H1 (cell line): ENCODE measurements at regions not wholly inside any gene's neighbourhood (a gene's known extent, or its start where the extent isn't known, plus 50 kb on each side); places are given as distances from the start of the nearest gene placed in this dataset.
A peak's percentile ranks its signal among the peaks of the same experiment; 100 is the strongest.

ENCODE experiments used
- CTCF ChIA-PET: fragments of 300-600 bp; sonication (Branson Sonifier 250); formaldehyde crosslinking; loops from one replicate; lab custom pipeline; 2021; ENCODE audit not compliant: partially characterized antibody; lab: Charles Lee
- POLR2A ChIA-PET: fragments of 300-600 bp; sonication (Branson Sonifier 250); formaldehyde crosslinking; loops from one replicate; lab custom pipeline; 2021; ENCODE audit warnings: inconsistent platforms; ENCODE audit not compliant: partially characterized antibody; lab: Charles Lee
- DNase-seq, 2 experiments: peaks; one replicate each; pipeline versions ENCODE4 v3.0.0 to v3.0.0-alpha.2; 2010 to 2022; ENCODE audit warnings: low spot score in 2 of 2, low read depth in 1 of 2, mixed read lengths in 1 of 2
- FAIRE-seq: peaks from 2 replicates; lab custom pipeline; 2011; peaks lifted over from hg19 to GRCh38; lab: Jason Lieb, UNC
- H2AFZ ChIP-seq: 2 replicates; pipeline ENCODE4 v1.8.1; 2012; ENCODE audit warnings: low read length, inconsistent platforms
- H2AK5ac ChIP-seq: 2 replicates; pipeline ENCODE4 v1.6.1; 2013; ENCODE audit warnings: low read depth, low read length
- H2BK120ac ChIP-seq: replicated peaks from 2 replicates; pipeline ENCODE3; 2013; ENCODE audit warnings: low read depth, low read length, inconsistent platforms
- H2BK12ac ChIP-seq: 2 replicates; pipeline ENCODE4 v1.6.1; 2013; ENCODE audit warnings: low read depth, low read length
- H2BK15ac ChIP-seq: 2 replicates; pipeline ENCODE4 v1.6.1; 2013; ENCODE audit warnings: low read length
- H2BK20ac ChIP-seq: 2 replicates; pipeline ENCODE4 v1.6.1; 2013; ENCODE audit warnings: low read length
- H2BK5ac ChIP-seq: 2 replicates; pipeline ENCODE4 v1.6.1; 2013; ENCODE audit warnings: low read depth, low read length
- H3K14ac ChIP-seq: 2 replicates; pipeline ENCODE4 v1.6.1; 2013; ENCODE audit warnings: inconsistent platforms; ENCODE audit not compliant: insufficient read length
- H3K18ac ChIP-seq: 2 replicates; pipeline ENCODE4 v1.6.1; 2013; ENCODE audit warnings: low read length; ENCODE audit errors: extremely low read depth
- H3K23ac ChIP-seq: 2 replicates; pipeline ENCODE4 v1.6.1; 2013; ENCODE audit warnings: inconsistent platforms; ENCODE audit not compliant: insufficient read length
- H3K23me2 ChIP-seq: 2 replicates; pipeline ENCODE4 v1.6.1; 2013; ENCODE audit warnings: low read depth, low read length
- H3K27ac ChIP-seq: 2 replicates; pipeline ENCODE4 v1.6.1; 2011; ENCODE audit warnings: low read depth, low read length, inconsistent platforms
- H3K27me3 ChIP-seq, 4 experiments: replicated peaks in 1 of 4; 1 replicate in 1 of 4; 2 replicates in 3 of 4; pipeline versions ENCODE4 v1.6.1 to v1.8.1; 2011 to 2013; ENCODE audit warnings: low read length in 3 of 4, mild to moderate bottlenecking in 3 of 4, inconsistent platforms in 2 of 4, mixed read lengths in 2 of 4, moderate library complexity in 1 of 4; ENCODE audit not compliant: control insufficient read depth in 3 of 4, insufficient read depth in 3 of 4; ENCODE audit errors: extremely low read depth in 1 of 4
- H3K36me3 ChIP-seq, 4 experiments: 2 replicates each; pipeline versions ENCODE4 v1.6.1 to v1.8.1; 2011 to 2013; ENCODE audit warnings: mild to moderate bottlenecking in 4 of 4, low read length in 3 of 4, moderate library complexity in 2 of 4, control low read depth in 1 of 4, inconsistent platforms in 1 of 4; ENCODE audit not compliant: insufficient read depth in 4 of 4, control insufficient read depth in 2 of 4
- H3K4ac ChIP-seq: replicated peaks from 2 replicates; pipeline ENCODE3; 2013; ENCODE audit warnings: low read length, low read depth, mixed read lengths, inconsistent platforms; ENCODE audit not compliant: insufficient read length
- H3K4me1 ChIP-seq, 4 experiments: replicated peaks in 1 of 4; 1 replicate in 1 of 4; 2 replicates in 3 of 4; pipeline versions ENCODE4 v1.6.1 to v1.8.1; 2011 to 2013; ENCODE audit warnings: low read length in 3 of 4, inconsistent platforms in 2 of 4, mixed read lengths in 1 of 4; ENCODE audit not compliant: insufficient read depth in 4 of 4, control insufficient read depth in 3 of 4
- H3K4me2 ChIP-seq, 2 experiments: 2 replicates each; pipeline versions ENCODE4 v1.6.1 to v1.8.1; 2011 to 2013; ENCODE audit warnings: low read depth in 2 of 2, low read length in 2 of 2, control low read depth in 1 of 2, inconsistent platforms in 1 of 2, mild to moderate bottlenecking in 1 of 2; ENCODE audit not compliant: insufficient read depth in 1 of 2
- H3K4me3 ChIP-seq, 4 experiments: fragments of 200-600, 300-600 bp in 1 of 4; sonication (generic), shearing (Covaris generic), sonication (Bioruptor Twin) in 1 of 4; 2 replicates each; pipeline versions ENCODE4 v1.5.1 to v1.8.1; 2011 to 2016; ENCODE audit warnings: low read length in 4 of 4, low read depth in 3 of 4, control low read depth in 2 of 4, inconsistent platforms in 2 of 4, mild to moderate bottlenecking in 2 of 4, mixed read lengths in 1 of 4, moderate library complexity in 1 of 4; ENCODE audit not compliant: insufficient read depth in 2 of 4; ENCODE audit errors: extremely low read depth in 1 of 4
- H3K56ac ChIP-seq: replicated peaks from 2 replicates; pipeline ENCODE3; 2013; ENCODE audit warnings: low read depth, mild to moderate bottlenecking, mixed read lengths, low read length, inconsistent platforms; ENCODE audit not compliant: insufficient read length
- H3K79me1 ChIP-seq: 2 replicates; pipeline ENCODE4 v1.6.1; 2013; ENCODE audit warnings: low read depth, low read length, control low read depth
- H3K79me2 ChIP-seq, 2 experiments: 2 replicates each; pipeline versions ENCODE4 v1.6.1 to v1.8.1; 2012 to 2013; ENCODE audit warnings: low read length in 2 of 2, mild to moderate bottlenecking in 2 of 2, inconsistent platforms in 1 of 2; ENCODE audit not compliant: insufficient read depth in 2 of 2, control insufficient read depth in 1 of 2
- H3K9ac ChIP-seq, 4 experiments: replicated peaks in 1 of 4; 1 replicate in 1 of 4; 2 replicates in 3 of 4; pipeline versions ENCODE4 v1.6.1 to v1.8.1; 2011 to 2013; ENCODE audit warnings: low read depth in 3 of 4, low read length in 3 of 4, control low read depth in 2 of 4, mild to moderate bottlenecking in 2 of 4, moderate library complexity in 2 of 4, inconsistent platforms in 1 of 4; ENCODE audit errors: extremely low read depth in 1 of 4
- H3K9me3 ChIP-seq, 2 experiments: 2 replicates each; pipeline versions ENCODE4 v1.6.1 to v1.8.1; 2012 to 2013; ENCODE audit warnings: mild to moderate bottlenecking in 2 of 2, moderate library complexity in 2 of 2, control low read depth in 1 of 2, inconsistent platforms in 1 of 2, low read depth in 1 of 2, low read length in 1 of 2, mixed read lengths in 1 of 2; ENCODE audit not compliant: insufficient read depth in 2 of 2
- H4K20me1 ChIP-seq, 2 experiments: replicated peaks in 1 of 2; 2 replicates each; pipeline versions ENCODE3 to v1.8.1; 2011 to 2013; ENCODE audit warnings: inconsistent platforms in 2 of 2, low read length in 2 of 2, mild to moderate bottlenecking in 1 of 2; ENCODE audit not compliant: insufficient read depth in 2 of 2, control insufficient read depth in 1 of 2
- H4K5ac ChIP-seq: 2 replicates; pipeline ENCODE4 v1.6.1; 2013; ENCODE audit warnings: low read length, low read depth, mixed read lengths, inconsistent platforms; ENCODE audit not compliant: insufficient read length
- H4K8ac ChIP-seq: 2 replicates; pipeline ENCODE4 v1.8.0; 2013; ENCODE audit warnings: mild to moderate bottlenecking, moderate library complexity, low read length, inconsistent platforms; ENCODE audit not compliant: insufficient read depth; ENCODE audit errors: extremely low read depth
- H4K91ac ChIP-seq: replicated peaks from 2 replicates; pipeline ENCODE3; 2013; ENCODE audit warnings: low read length, mixed read lengths, inconsistent platforms; ENCODE audit not compliant: insufficient read length
- ATF3 ChIP-seq: IDR thresholded peaks from 2 replicates; pipeline ENCODE4 v1.6.1; 2011; ENCODE audit warnings: low read depth, mild to moderate bottlenecking, low read length; ENCODE audit not compliant: insufficient read depth
- CEBPB ChIP-seq: IDR thresholded peaks from 2 replicates; pipeline ENCODE4 v1.6.1; 2012; ENCODE audit warnings: low read depth, low read length
- CREB1 ChIP-seq: IDR thresholded peaks from 2 replicates; pipeline ENCODE4 v1.6.1; 2012; ENCODE audit warnings: inconsistent platforms
- POLR2AphosphoS5 ChIP-seq: IDR thresholded peaks from 2 replicates; pipeline ENCODE4 v1.6.1; 2011; ENCODE audit warnings: low read depth, low read length
- SAP30 ChIP-seq: fragments of 300-600 bp; sonication (generic); IDR thresholded peaks from 2 replicates; pipeline ENCODE4 v1.7.1; 2012; ENCODE audit warnings: low read length, moderate library complexity, mild to moderate bottlenecking, inconsistent platforms; ENCODE audit not compliant: insufficient read depth, insufficient replicate concordance
- SRF ChIP-seq: IDR thresholded peaks from 2 replicates; pipeline ENCODE4 v1.6.1; 2011; ENCODE audit warnings: mild to moderate bottlenecking, low read depth, low read length, moderate library complexity
- WGBS, 2 experiments: shearing (Covaris generic) in 1 of 2; methylation state at CpG; one replicate each; pipeline versions ENCODE4 v1.1.6 to v1.1.7; 2013 to 2015; ENCODE audit warnings: low lambda C conversion rate in 2 of 2, mixed read lengths in 2 of 2, inconsistent platforms in 1 of 2, low coverage in 1 of 2, missing lambda C conversion rate in 1 of 2; ENCODE audit not compliant: insufficient replicate concordance in 2 of 2, insufficient coverage in 1 of 2, insufficient read length in 1 of 2; ENCODE audit errors: extremely low coverage in 1 of 2, missing lambda C conversion rate in 1 of 2; 5-methylcytosine and 5-hydroxymethylcytosine counted together

GRCh38 chr5:114308508-114308907 lies 53.4 kb upstream of the KCNN2 start:
- no peak overlapping the region for H2BK15ac ChIP-seq
- no peak overlapping the region for H2BK5ac ChIP-seq
- no peaks in the 10 kb centered on the region for H3K79me1 ChIP-seq
- H3K9ac ChIP-seq = no peak overlapping the region
- H4K5ac ChIP-seq = peak overlapping the region; percentile 42
- no peaks in the 10 kb centered on the region for H3K36me3 ChIP-seq
- no peaks in the 10 kb centered on the region for H3K9me3 ChIP-seq
- no peak for DNase-seq
- peak overlapping the region in 1 of 4 experiments; percentile 10; a peak in 1 of 8 replicates for H3K4me3 ChIP-seq
- no peaks in the 10 kb centered on the region for H4K20me1 ChIP-seq
- no peaks in the 10 kb centered on the region for H3K23me2 ChIP-seq
- H3K4me2 ChIP-seq = peak overlapping the region; percentile 4 to 40
- FAIRE-seq = no peak
- no peaks in the 10 kb centered on the region for H3K27me3 ChIP-seq
- H4K91ac ChIP-seq = peak overlapping the region; percentile 12
- H2BK120ac ChIP-seq = peak overlapping the region; percentile 47
- no peak overlapping the region for H3K4ac ChIP-seq
- no peak overlapping the region for H3K27ac ChIP-seq
- CTCF ChIA-PET = interaction anchor here (0.5 to 5.9 kb wide), 11 partner anchors 8 to 937 kb away, joined by 3 to 42 read pairs (median 4); no protein-coding TSS in a partner anchor
- H3K14ac ChIP-seq = no peak overlapping the region
- no peak overlapping the region for H2AFZ ChIP-seq
- H3K79me2 ChIP-seq = no peaks in the 10 kb centered on the region
- peaks cover 1 to 22% (median 12%) of the 10 kb centered on the region in 4 experiments; a peak in 6 of 7 replicates for H3K4me1 ChIP-seq
- WGBS, 2 experiments = 100% methylated on average over 1 of the region's 1 CpG; no CpG with 5 or more reads in 1 of the 2 experiments
- no peak overlapping the region for H2BK12ac ChIP-seq
- no peak overlapping the region for H3K56ac ChIP-seq
- no peak overlapping the region for H4K8ac ChIP-seq
- no peak for TF ChIP-seq POLR2AphosphoS5
- TF ChIP-seq SRF = no peak
- no peak for TF ChIP-seq SAP30
- no peak for TF ChIP-seq CREB1
- no peak for TF ChIP-seq ATF3
- peak; percentile 90 for TF ChIP-seq CEBPB
- no peak overlapping the region for H3K18ac ChIP-seq
- 0 out of 2 replicates have a peak overlapping the region, but pooled peaks have one; percentile 0 for H2BK20ac ChIP-seq
- POLR2A ChIA-PET = interaction anchor here (0.8 to 1.1 kb wide), 2 partner anchors 53 to 139 kb away, joined by 3 to 6 read pairs; no protein-coding TSS in a partner anchor
- no peak overlapping the region for H3K23ac ChIP-seq
- no peak overlapping the region for H2AK5ac ChIP-seq
